Pancreas (tissue), 10 donors: ENCODE measurements at regions not wholly inside any gene's neighbourhood (a gene's known extent, or its start where the extent isn't known, plus 50 kb on each side); places are given as distances from the start of the nearest gene placed in this dataset.

ENCODE experiments used
- ATAC-seq, 4 donors: fragments of 200-7000 bp; cut with Tn5 transposase; one replicate each; pipeline versions ENCODE4 v1.8.0 to v1.9.1; 2020; ENCODE audit warnings: mild to moderate bottlenecking in 4 of 4, moderate library complexity in 4 of 4
- DNase-seq, 6 donors: peaks; one replicate each; pipeline ENCODE4 v3.0.0-alpha.2; 2020
- FAIRE-seq: peaks from 2 replicates; lab custom pipeline; 2012; peaks lifted over from hg19 to GRCh38; lab: Jason Lieb, UNC
- H3K27ac ChIP-seq, 4 donors: fragments of 200-600 bp; sonication (generic); 1 replicate in 3 of 4; 2 replicates in 1 of 4; pipeline versions ENCODE4 v1.5.0 to v1.8.0; 2020
- H3K27me3 ChIP-seq, 4 donors: fragments of 200-600 bp; one replicate each; pipeline ENCODE4 v1.8.0; 2021
- H3K36me3 ChIP-seq, 3 donors: fragments of 200-600 bp; sonication (generic) in 1 of 3; one replicate each; pipeline versions ENCODE4 v1.5.0 to v1.8.0; 2020 to 2021
- H3K4me1 ChIP-seq, 3 donors: fragments of 200-600 bp; one replicate each; pipeline ENCODE4 v1.8.0; 2021
- H3K4me3 ChIP-seq, 4 donors: fragments of 200-600 bp; sonication (generic) in 2 of 4; one replicate each; pipeline versions ENCODE4 v1.5.0 to v1.8.0; 2020 to 2021
- H3K9me3 ChIP-seq, 4 donors: fragments of 200-600 bp; one replicate each; pipeline ENCODE4 v1.8.0; 2021
- CTCF ChIP-seq, 4 donors: fragments of 200-600 bp; sonication (generic) in 3 of 4; IDR thresholded peaks; one replicate each; pipeline versions ENCODE4 v1.5.0 to v1.8.0; 2021; ENCODE audit warnings: antibody characterized with exemption in 4 of 4
- WGBS, 2 donors: extraction: QIAGEN DNeasy Blood & Tissue Kit; methylation state at CpG; one replicate each; pipeline ENCODE4 v1.1.7; 2013; 5-methylcytosine and 5-hydroxymethylcytosine counted together
- intact Hi-C, 3 donors: fragments of 100-400 bp; cut with DNase I; formaldehyde crosslinking; loops; one replicate each; pipeline versions ENCODE4 v1.11.1 to v1.14.2; 2022
- donor health status: healthy with polysubstance abuse.
- donor health status: DM: no; HTN: no; CAD: no; lungs with moderate emphysema.
- donor health status: DM: no; HTN: no; CAD: no.
- donor health status: control.
- donor health status: control.
- donor health status: Bipolar disorder and iron deficiency.
- donor health status: DM: yes; HTN: yes; CAD: no.
- donor health status: DM: no; HTN: no; CAD: no.
- donor health status: DM: no; HTN: no; CAD: no.
- donor health status: DM: yes; HTN: yes; CAD: no.

GRCh38 chr6:6058054-6058444, 51.3 kb upstream of the NRN1 start:
- no peak overlapping the region for H3K27ac ChIP-seq
- no peaks in the 10 kb centered on the region for H3K9me3 ChIP-seq
- no peak for ATAC-seq
- H3K27me3 ChIP-seq, result peaks cover 0 to 9% (median 2%) of the 10 kb centered on the region in 4 donors
- no peak for TF ChIP-seq CTCF (IDR thresholded peaks at IDR 0.05)
- H3K36me3 ChIP-seq, result no peaks in the 10 kb centered on the region
- 50 to 67% methylated on average over 25 of the region's 25 CpGs for WGBS, 2 donors
- H3K4me3 ChIP-seq, result no peak overlapping the region
- FAIRE-seq, result no peak
- H3K4me1 ChIP-seq, result no peaks in the 10 kb centered on the region
- DNase-seq, result no peak
- intact Hi-C loops, result loop anchor here in 2 of 3 donors (10.0 kb wide), 1 partner anchor 487 kb away; no protein-coding TSS in a partner anchor

- DNase-seq (no peak), FAIRE-seq (no peak), ATAC-seq (peak in 3 of 4 donors; percentile 71 to 77 (median 76))
- intact Hi-C loops, result loop anchor here in 2 of 3 donors (10.0 kb wide), 1 partner anchor 487 kb away; no protein-coding TSS in a partner anchor
- peaks cover 0 to 9% (median 2%) of the 10 kb centered on the region in 4 donors for H3K27me3 ChIP-seq
- H3K4me3 ChIP-seq, result no peak overlapping the region
- 40 to 48% methylated on average over 9 of the region's 9 CpGs for WGBS, 2 donors
- H3K27ac ChIP-seq, result no peak overlapping the region
- no peaks in the 10 kb centered on the region for H3K9me3 ChIP-seq
- H3K36me3 ChIP-seq, result no peaks in the 10 kb centered on the region
- peak in 2 of 4 donors; percentile 34 to 53 for TF ChIP-seq CTCF (IDR thresholded peaks at IDR 0.05)
- no peaks in the 10 kb centered on the region for H3K4me1 ChIP-seq
Observed at GRCh38 chr6:6057442-6058053, 50.8 kb upstream of the NRN1 start.
